Activated T-cell treated with anti-CD3 and anti-CD28 coated beads, Interleukin-2, amount 50 U/mL, for 24 hours (primary cell): ENCODE measurements at regions not wholly inside any gene's neighbourhood (a gene's known extent, or its start where the extent isn't known, plus 50 kb on each side); places are given as distances from the start of the nearest gene placed in this dataset.

ENCODE experiments used
- DNase-seq: peaks from one replicate; pipeline ENCODE4 v3.0.0-alpha.2; 2020
- H3K27ac Mint-ChIP-seq: 2 replicates; pipeline ENCODE4 v1.8.0; 2020; ENCODE audit warnings: mild to moderate bottlenecking, mixed read lengths
- H3K27me3 Mint-ChIP-seq: 2 replicates; pipeline ENCODE4 v1.8.0; 2020; ENCODE audit warnings: mixed read lengths
- H3K36me3 Mint-ChIP-seq: 2 replicates; pipeline ENCODE4 v1.8.0; 2020; ENCODE audit warnings: low read depth, mixed read lengths
- H3K4me1 Mint-ChIP-seq: 2 replicates; pipeline ENCODE4 v1.8.0; 2020; ENCODE audit warnings: low read depth, mixed read lengths
- H3K4me3 Mint-ChIP-seq: 2 replicates; pipeline ENCODE4 v1.8.0; 2020; ENCODE audit warnings: mild to moderate bottlenecking, moderate library complexity, mixed read lengths
- H3K9me3 Mint-ChIP-seq: 2 replicates; pipeline ENCODE4 v1.8.0; 2020; ENCODE audit warnings: mixed read lengths

DNA sequence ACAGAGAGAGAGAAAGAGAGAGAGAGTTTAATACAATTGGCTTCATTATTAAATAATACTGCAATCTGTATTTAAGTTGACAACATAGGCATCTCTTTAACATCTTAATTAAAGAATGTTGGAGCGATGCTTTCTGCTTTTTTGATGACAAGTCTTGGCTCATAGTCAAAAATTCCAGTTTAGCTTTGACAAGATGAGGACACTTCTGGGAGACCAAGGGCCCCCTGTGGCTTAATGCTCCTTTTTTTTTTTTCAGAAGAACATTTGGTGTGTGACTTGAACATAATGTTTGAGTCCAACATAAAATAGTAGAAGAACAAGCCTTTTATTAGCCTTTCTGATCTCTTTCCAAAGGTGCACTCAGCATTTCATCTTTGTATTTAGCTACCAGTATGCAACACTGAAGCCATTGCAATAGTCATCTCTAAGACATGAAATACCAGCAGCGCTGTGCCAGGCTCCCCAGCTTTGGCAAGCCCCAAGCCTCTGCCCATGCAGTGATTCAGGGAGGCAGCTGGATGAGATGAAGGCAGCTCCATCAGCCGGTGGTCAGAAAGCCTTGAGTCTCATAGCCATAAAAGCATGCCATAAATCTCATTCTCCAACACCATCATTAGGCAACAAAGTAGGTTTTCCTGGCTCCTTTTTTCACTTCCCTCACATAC is 349.4 kb upstream of the SEMA6D start:
- Mint-ChIP-seq H3K27ac (no peak overlapping the region), H3K4me3 (no peak overlapping the region), H3K4me1 (no peaks in the 10 kb centered on the region), H3K36me3 (no peaks in the 10 kb centered on the region), H3K9me3 (no peaks in the 10 kb centered on the region), H3K27me3 (no peaks in the 10 kb centered on the region)
- no peak for DNase-seq

- no peak for DNase-seq
- no peaks in the 10 kb centered on the region for H3K4me1 Mint-ChIP-seq
- H3K4me3 Mint-ChIP-seq: no peak overlapping the region
- no peaks in the 10 kb centered on the region for H3K9me3 Mint-ChIP-seq
- no peaks in the 10 kb centered on the region for H3K27me3 Mint-ChIP-seq
- no peaks in the 10 kb centered on the region for H3K36me3 Mint-ChIP-seq
- H3K27ac Mint-ChIP-seq: no peak overlapping the region
Measured at GRCh38 chr15:47371939-47372338, 345.4 kb upstream of the SEMA6D start.

DNA sequence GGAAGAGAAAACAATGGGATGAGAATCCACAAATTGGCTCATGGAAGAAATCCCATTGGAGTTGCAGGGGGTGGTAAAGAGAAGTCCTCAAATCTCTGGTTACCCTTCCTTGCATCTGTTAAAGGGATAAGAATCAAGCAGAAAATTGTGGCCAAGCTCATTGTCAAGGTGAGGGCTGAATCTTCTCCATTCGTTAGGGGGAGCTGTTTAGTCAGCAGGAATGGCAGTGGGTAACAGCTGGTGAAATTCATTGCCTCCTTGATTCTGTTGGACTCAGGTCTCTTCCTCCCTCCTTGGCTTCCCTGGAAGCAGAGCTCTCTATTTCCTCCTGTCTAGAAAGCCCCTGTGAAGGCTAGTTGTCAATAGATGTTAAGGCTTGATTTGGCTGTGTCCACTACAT is 343.1 kb upstream of the SEMA6D start:
- Mint-ChIP-seq H3K4me1 (no peaks in the 10 kb centered on the region), H3K36me3 (no peaks in the 10 kb centered on the region), H3K27ac (no peak overlapping the region), H3K4me3 (no peak overlapping the region), H3K9me3 (no peaks in the 10 kb centered on the region), H3K27me3 (no peaks in the 10 kb centered on the region)
- DNase-seq: no peak

- no peaks in the 10 kb centered on the region for H3K27me3 Mint-ChIP-seq
- H3K4me3 Mint-ChIP-seq: no peak overlapping the region
- no peak for DNase-seq
- H3K36me3 Mint-ChIP-seq: no peaks in the 10 kb centered on the region
- H3K27ac Mint-ChIP-seq: no peak overlapping the region
- peaks cover 2% of the 10 kb centered on the region for H3K9me3 Mint-ChIP-seq
- H3K4me1 Mint-ChIP-seq: no peaks in the 10 kb centered on the region
Measured at GRCh38 chr15:47376190-47376589, 341.1 kb upstream of the SEMA6D start.

DNA sequence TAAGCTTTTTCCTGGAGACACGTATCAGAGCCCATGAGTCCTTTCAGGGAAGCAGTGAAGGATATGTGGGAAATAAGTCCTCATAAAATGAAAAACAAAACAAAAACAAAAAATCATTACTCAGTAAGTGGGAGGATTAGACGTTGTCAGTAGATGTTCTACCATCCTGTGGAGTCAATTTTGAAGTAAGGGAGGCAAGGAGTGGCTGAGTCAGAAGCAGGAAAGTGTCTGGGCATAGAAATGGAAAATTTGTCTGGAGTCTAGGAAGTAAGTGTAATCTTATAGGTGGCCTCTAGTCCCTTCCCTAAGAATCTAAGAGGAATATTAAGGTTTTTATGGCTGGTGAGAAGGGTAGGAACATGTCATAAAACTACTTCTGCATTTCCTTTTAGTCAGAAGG is 339.8 kb upstream of the SEMA6D start:
- H3K9me3 Mint-ChIP-seq: peaks cover 2% of the 10 kb centered on the region
- no peaks in the 10 kb centered on the region for H3K36me3 Mint-ChIP-seq
- no peaks in the 10 kb centered on the region for H3K4me1 Mint-ChIP-seq
- no peak overlapping the region for H3K4me3 Mint-ChIP-seq
- H3K27ac Mint-ChIP-seq: no peak overlapping the region
- H3K27me3 Mint-ChIP-seq: no peaks in the 10 kb centered on the region
- DNase-seq: no peak

- H3K36me3 Mint-ChIP-seq: no peaks in the 10 kb centered on the region
- no peaks in the 10 kb centered on the region for H3K27me3 Mint-ChIP-seq
- H3K4me3 Mint-ChIP-seq: no peak overlapping the region
- DNase-seq: no peak
- peaks cover 2% of the 10 kb centered on the region for H3K9me3 Mint-ChIP-seq
- no peaks in the 10 kb centered on the region for H3K4me1 Mint-ChIP-seq
- H3K27ac Mint-ChIP-seq: no peak overlapping the region
Measured at GRCh38 chr15:47378527-47378926, 338.8 kb upstream of the SEMA6D start.

GRCh38 chr15:47383102-47383501 is 334.2 kb upstream of the SEMA6D start:
- H3K4me1 Mint-ChIP-seq: no peaks in the 10 kb centered on the region

GRCh38 chr15:47383801-47384200 is 333.5 kb upstream of the SEMA6D start:
- Mint-ChIP-seq H3K36me3 (no peaks in the 10 kb centered on the region), H3K27ac (no peak overlapping the region), H3K9me3 (peaks cover 2% of the 10 kb centered on the region), H3K27me3 (no peaks in the 10 kb centered on the region), H3K4me1 (no peaks in the 10 kb centered on the region), H3K4me3 (no peak overlapping the region)
- DNase-seq: no peak

More at GRCh38 chr15:47383102-47383501, 334.2 kb upstream of the SEMA6D start:
- Mint-ChIP-seq H3K36me3 (no peaks in the 10 kb centered on the region), H3K9me3 (peaks cover 2% of the 10 kb centered on the region), H3K4me3 (no peak overlapping the region), H3K27ac (no peak overlapping the region), H3K27me3 (no peaks in the 10 kb centered on the region)
- no peak for DNase-seq

DNA sequence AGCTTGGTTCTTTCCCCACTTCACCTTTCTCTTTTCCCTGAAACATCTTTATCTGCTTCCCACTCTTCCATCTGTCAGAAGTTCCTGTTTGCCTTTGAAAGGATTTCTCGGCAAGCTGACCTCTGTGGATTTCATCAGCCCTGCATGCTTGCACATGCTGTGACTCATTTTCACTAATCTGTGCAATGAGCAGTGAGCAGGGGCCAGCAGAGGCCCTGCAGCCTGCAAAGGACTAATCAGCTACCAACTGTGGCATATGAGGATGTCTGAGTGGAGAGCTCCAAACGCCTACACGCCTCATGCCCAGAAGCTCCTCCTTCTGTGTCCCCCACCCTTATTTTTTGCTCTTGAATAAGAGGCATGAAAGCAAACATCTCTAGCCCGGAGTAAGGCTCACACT is 333.0 kb upstream of the SEMA6D start:
- no peak for DNase-seq
- Mint-ChIP-seq H3K27ac (no peak overlapping the region), H3K4me3 (no peak overlapping the region), H3K27me3 (no peaks in the 10 kb centered on the region), H3K9me3 (peaks cover 1% of the 10 kb centered on the region), H3K4me1 (no peaks in the 10 kb centered on the region), H3K36me3 (no peaks in the 10 kb centered on the region)

GRCh38 chr15:47384776-47385175 is 332.5 kb upstream of the SEMA6D start:
- no peaks in the 10 kb centered on the region for H3K36me3 Mint-ChIP-seq
- no peaks in the 10 kb centered on the region for H3K9me3 Mint-ChIP-seq
- H3K4me1 Mint-ChIP-seq: no peaks in the 10 kb centered on the region
- DNase-seq: no peak
- no peaks in the 10 kb centered on the region for H3K27me3 Mint-ChIP-seq
- H3K27ac Mint-ChIP-seq: no peak overlapping the region
- H3K4me3 Mint-ChIP-seq: no peak overlapping the region

DNA sequence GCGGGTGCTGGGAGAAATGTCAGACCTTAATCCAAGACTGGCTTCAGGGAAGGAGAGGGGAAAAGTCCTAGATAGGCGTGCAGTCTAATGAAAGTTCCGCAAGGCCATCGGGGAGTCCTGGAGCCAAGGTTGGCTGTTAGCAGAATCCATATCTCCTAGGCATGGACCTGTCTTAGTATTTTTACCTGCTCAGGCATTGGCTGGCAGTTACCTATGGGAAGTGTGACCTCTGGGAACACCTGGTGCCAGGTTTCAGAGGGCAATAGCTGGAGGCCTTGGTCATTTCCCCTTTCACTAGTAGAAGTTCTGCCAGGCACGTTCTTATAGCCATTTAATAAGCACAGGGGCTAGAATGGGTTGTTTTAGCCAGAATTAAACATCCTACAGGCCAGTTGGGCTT is 330.8 kb upstream of the SEMA6D start:
- no peaks in the 10 kb centered on the region for H3K27me3 Mint-ChIP-seq
- no peak overlapping the region for H3K4me3 Mint-ChIP-seq
- no peaks in the 10 kb centered on the region for H3K4me1 Mint-ChIP-seq
- H3K27ac Mint-ChIP-seq: no peak overlapping the region
- no peaks in the 10 kb centered on the region for H3K36me3 Mint-ChIP-seq
- H3K9me3 Mint-ChIP-seq: no peaks in the 10 kb centered on the region
- DNase-seq: no peak

GRCh38 chr15:47388299-47388698 is 329.0 kb upstream of the SEMA6D start:
- Mint-ChIP-seq H3K4me3 (no peak overlapping the region), H3K27ac (no peak overlapping the region), H3K36me3 (no peaks in the 10 kb centered on the region), H3K27me3 (no peaks in the 10 kb centered on the region), H3K4me1 (no peaks in the 10 kb centered on the region), H3K9me3 (no peaks in the 10 kb centered on the region)
- DNase-seq: no peak

DNA sequence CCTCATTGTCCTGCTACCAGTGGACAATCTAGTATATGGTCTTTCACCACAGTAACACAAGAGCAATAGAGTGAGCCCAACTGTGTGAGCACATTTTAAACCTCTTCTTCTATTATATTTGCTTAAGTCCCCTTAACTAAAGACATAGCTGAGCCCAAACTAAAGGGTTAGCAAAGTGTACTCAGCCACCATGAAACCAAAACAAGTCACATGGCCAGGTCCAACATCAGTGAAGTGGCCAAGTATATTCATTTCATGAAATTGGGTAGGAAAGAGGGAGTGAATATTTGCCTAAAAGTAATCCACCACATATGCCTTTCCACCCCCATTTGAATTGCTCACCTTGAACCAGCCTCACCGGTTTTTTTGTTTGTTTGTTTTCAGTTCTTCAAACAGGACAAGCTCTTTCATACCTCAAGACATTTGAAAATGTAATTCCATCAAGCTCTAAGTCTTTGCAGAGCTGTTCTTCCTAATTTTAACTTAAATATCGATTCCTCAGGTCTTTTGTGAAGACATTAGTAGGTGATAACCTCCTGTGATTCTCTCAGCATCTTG is 327.0 kb upstream of the SEMA6D start:
- H3K27ac Mint-ChIP-seq: no peak overlapping the region
- H3K4me1 Mint-ChIP-seq: no peaks in the 10 kb centered on the region
- no peaks in the 10 kb centered on the region for H3K36me3 Mint-ChIP-seq
- no peak for DNase-seq
- no peaks in the 10 kb centered on the region for H3K9me3 Mint-ChIP-seq
- no peak overlapping the region for H3K4me3 Mint-ChIP-seq
- no peaks in the 10 kb centered on the region for H3K27me3 Mint-ChIP-seq

DNA sequence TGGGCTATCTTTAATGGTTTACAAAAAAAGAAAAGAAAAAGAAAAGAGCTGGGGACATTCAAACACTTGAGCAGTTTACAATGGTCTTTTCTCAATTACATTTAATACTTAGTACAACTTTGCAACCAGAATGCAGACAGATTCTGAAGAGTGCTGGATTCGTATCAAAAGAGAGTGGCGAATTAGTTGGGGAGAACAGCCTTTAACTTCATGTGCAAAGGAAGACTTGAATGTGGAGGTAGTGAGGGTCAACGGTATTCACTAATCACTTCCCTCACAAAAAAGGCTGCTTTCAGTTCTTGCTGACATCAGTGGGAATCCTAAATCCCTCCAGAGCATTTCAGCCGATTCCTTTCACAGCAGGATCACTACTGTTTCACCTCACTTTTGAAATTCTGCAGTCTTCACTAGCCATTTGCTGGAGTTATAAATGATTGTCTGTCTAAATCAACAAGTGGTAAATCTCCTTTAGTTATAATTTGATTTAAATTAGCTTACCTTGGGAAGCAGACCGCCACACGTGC is 323.0 kb upstream of the SEMA6D start:
- no peak overlapping the region for H3K4me3 Mint-ChIP-seq
- H3K4me1 Mint-ChIP-seq: no peaks in the 10 kb centered on the region
- no peak overlapping the region for H3K27ac Mint-ChIP-seq
- H3K27me3 Mint-ChIP-seq: no peaks in the 10 kb centered on the region
- no peaks in the 10 kb centered on the region for H3K9me3 Mint-ChIP-seq
- no peaks in the 10 kb centered on the region for H3K36me3 Mint-ChIP-seq
- DNase-seq: no peak

DNA sequence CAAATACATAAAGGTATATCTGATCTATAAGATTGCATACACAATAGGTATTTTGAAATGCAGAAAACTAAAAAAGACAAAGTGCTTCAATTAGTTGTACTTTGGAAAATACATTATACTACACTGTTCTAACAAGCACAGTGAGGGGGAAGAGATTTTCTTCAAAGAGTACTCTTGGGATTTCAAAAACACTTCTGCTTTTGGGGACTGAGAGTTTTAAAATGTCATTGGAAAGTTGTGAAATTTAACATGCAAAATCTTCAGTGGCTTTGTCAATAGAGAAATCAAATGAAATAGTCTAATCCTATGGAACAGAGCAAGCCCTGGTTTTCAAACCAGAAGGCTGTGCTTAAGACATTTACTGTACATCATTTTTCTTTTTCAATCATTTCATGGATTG is 322.2 kb upstream of the SEMA6D start:
- H3K27ac Mint-ChIP-seq: no peak overlapping the region
- no peak overlapping the region for H3K4me3 Mint-ChIP-seq
- no peaks in the 10 kb centered on the region for H3K36me3 Mint-ChIP-seq
- no peaks in the 10 kb centered on the region for H3K4me1 Mint-ChIP-seq
- no peaks in the 10 kb centered on the region for H3K27me3 Mint-ChIP-seq
- H3K9me3 Mint-ChIP-seq: no peaks in the 10 kb centered on the region
- DNase-seq: no peak
